NCI-H2171 treated with DMSO at 0.1 percent for 48 hours (cell line): ENCODE measurements at regions not wholly inside any gene's neighbourhood (a gene's known extent, or its start where the extent isn't known, plus 50 kb on each side); places are given as distances from the start of the nearest gene placed in this dataset.
"Not testable (repeated sequence)": the region's sequence is repeated elsewhere in the genome, so short reads cannot be mapped to it uniquely, and the experiment has no call there.

Experiments
- DNase-seq: peaks from one replicate; lab custom pipeline; 2025; lab: John Stamatoyannopoulos, UW

DNA sequence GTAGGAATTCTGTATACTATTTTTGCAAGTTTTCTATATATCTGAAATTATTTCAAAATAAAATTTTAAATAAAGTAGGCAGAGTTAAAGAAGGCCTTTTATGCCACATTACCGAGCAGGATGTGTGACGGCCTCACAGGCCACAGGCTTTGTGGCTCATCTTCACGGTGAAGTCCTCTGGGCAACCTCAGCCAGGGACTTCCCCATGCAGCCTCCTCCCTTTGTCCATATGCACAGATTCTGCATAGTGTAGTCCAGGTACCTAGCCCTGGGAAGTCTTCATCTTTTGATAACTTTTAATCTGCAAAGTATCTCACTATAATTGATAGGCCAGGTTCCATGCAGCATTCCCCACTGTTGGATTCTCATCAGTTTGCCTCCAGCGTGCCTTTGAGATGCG is 62.8 kb downstream of the ARHGAP11B start:
- not testable (repeated sequence) for DNase-seq

DNA sequence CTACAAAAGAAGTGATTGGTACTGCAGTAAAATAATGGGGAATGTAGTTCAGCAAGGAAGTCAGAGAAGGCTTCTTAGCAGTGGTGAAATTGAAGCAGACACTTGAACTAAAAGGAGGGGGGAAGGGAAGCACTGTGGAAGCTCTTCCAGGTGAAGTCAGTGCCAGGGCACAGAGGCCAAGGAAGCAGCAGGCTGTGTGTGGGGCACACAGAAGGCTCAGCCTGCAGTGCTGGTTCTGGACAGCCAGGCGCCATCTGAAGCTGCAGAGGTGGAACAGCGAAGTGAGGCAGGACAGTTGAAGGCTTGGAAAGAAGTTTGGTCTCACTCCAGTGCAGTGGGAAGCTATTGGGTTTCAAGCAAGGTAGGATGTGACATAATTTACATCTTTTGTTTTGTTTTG is 64.2 kb downstream of the ARHGAP11B start:
- not testable (repeated sequence) for DNase-seq

DNA sequence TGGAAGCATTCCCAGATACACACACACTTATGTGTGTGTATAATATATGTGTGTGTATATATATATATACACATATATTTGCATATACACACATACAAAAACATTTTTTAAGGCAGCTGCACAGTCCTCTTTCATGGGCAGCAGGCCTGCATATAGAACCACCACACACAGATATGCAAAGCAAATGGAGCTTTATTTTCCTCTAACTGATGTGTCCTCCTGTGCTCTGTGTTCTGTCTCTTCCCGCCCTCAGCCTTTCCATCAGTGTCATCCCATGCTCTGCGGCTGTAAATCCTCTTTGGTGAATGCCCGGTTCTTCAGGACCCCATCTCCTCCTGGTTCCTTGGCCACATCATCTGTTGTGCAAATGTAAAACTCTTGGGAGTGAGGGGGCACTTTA is 69.9 kb downstream of the ARHGAP11B start:
- not testable (repeated sequence) for DNase-seq

DNA sequence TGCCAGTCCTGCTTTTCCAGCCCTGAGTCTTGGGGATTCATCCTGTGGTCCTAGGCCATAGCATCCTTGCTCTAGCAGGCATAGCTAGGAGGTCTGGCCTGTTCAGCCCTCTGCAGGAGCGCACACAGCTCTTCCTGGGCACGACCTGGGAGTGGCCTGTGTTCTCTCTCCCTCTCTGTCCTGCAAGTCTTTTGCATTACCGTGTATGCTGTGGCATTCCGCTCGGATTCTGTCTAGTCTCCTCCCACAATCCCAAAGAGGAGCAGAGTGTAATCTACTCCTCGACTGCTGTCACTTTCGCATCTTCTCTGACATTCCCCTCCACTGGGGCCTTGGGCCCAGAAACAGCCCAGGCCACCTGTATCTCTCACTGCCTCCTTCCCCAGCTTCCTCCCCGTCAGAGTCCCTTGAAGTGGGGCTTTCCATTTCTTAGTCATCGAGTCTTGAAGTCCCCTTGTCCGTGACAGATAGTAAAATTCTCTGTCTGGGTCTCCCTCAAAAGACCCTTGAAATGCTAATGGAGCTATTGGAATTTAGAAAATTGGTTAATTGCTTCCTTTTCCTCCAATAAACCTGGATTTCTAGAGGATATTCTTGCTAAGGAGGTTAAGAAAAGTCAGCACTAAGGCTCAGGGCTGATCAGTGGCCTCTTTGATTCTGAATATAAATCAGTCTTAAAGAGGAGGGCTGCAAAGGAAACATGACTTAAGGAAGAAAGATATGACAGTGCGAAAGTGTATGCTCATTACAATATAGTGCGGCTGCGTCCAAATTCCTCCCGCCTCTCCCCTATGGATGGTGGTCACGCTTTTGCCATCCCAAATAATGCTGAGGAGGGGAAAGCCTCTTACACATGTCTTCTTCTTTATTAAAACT is 70.7 kb downstream of the ARHGAP11B start:
- not testable (repeated sequence) for DNase-seq

DNA sequence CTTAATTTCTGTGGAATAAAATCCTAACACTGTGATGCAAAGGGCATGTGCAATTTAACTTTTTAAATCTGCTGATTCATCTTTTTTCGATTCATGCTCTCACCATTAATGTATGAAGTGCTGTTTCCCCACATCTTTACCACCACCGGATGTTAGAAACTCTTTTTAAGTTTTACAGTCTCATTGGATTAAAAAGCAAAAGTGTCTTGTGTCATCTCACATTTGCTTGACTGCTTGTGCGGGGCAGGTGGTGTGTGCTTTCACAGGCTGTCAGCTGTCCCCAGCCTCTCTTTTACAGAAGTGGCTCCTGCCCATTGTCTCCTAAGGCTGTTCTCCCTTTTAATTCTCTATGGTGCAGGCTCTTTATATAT is 71.4 kb downstream of the ARHGAP11B start:
- not testable (repeated sequence) for DNase-seq

DNA sequence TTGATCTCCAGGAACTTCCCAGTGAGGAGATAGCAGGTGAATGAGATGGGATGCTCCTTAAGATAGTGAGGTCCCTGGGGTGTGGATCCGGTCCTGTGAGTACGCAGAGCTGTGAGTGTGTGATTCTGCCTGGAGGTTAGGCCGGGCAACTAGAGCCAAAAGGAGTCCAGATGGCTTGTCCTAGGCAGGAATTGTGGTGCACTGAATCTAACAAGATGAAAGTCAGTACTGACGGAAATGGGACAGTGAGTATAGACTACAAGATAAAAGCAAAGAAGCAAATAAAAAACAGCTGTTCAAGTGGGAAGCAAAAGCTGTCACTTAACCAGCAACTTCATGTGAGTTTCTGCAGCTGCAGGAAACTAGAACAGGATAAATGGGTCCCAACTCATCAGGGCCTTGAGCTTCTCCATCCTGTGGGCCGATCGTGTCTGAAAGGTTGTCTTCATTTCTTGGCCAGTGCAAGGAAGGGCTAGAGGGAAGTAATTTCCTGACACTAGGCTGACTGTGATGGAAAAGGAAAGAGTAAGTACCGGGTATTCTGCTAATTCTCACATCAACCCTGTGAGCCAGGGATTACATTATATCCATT is 74.2 kb downstream of the ARHGAP11B start:
- not testable (repeated sequence) for DNase-seq

DNA sequence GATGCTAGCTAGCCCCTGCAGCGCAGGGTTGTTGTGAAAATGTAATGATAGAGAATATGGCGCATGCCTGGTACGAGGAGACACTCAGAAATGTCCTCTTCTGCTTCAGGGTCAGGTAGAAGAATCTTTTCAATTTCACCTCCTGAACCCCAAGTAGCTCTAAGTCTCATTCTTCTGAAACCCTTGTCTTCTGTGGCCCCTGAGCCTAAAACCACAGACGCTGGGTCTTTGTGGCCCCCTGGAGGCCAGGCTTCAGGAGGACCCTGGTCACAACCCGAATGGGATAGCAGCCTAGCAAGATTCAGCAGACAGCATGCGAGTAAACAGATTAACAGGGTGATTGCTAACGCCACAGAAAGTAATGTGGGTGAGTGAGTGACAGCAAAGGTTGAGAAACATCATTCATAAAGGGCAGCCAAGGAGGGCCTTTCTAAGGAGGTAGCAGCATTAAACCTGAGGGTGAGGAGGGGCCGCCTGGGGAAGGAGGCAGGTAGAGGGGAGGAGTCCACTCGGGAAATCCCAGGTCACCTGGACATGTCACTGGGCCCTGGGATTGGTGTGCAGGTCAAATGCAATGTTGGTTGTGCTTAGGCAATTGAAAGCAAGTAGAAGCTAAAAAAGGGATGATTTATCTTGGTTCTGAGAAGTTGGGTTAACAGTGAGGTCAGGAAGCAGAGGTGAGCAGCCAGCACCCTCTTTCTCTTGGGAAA is 82.2 kb downstream of the ARHGAP11B start:
- not testable (repeated sequence) for DNase-seq

DNA sequence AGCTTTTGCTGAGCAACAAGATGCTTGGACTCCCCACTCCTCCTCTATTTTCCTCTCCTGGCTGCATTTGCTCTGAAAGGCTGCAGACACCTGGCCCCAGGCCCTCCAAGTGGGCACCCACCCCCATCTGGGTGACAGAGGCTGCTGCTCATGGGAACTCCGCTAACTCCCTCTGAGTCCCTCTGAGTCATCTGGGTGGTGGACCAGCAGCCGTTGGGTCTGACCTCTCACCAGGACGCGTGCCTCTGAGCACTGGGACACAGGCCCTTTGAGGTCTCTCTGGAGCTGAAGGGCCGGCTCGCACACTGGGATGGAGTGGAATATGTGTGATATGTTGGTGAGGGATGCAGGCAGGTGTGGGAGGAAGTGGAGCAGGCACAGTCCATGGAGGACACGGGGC is 82.9 kb downstream of the ARHGAP11B start:
- DNase-seq: not testable (repeated sequence)

DNA sequence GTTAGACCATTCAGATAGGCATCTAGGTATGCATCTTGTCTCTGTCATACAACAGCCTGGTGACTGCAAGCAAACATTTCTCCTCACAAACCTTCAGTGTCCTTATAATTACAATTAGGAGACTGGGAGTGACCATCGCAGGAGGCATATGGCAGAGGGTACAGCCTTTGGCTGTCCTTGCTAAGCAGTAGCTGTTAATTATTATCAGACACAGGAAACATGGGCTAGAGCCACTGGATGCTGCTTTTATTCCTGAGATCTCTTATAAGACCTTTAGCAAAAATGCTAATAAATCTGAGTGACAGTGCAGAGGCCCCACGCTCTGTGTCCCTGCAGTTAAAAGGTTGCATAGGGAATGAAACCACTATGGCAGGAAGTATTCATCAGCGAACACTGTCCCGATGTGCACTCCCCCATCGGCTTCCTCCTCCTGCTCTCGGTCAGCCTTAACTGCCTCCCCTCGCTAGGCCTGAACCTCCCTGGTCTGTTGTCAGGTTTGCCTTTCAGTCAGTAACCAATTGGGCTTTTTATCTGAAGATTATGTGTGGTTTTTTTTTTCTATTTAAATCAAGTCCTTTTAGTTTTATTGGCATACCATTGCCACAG is 92.2 kb downstream of the ARHGAP11B start:
- DNase-seq: not testable (repeated sequence)

DNA sequence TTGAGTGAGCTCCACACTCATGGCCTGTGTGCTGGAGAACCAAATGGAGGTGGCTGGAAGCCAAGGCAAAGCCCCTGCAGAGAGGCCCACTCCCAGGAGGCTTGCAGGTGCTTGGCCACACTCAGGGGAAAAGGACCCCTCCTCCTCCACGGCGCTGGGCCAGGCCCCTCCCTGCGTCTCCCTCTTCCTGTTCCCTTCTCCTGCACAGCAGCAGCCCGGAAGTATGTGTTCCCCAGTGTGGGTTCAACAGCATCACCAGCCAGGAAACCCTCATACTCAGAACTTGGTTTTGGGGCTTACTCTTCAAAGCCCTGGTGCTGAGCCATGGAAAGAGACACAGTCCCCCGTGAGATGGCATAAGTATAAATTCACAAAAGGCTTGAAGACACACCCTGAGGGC is 93.4 kb downstream of the ARHGAP11B start:
- not testable (repeated sequence) for DNase-seq

DNA sequence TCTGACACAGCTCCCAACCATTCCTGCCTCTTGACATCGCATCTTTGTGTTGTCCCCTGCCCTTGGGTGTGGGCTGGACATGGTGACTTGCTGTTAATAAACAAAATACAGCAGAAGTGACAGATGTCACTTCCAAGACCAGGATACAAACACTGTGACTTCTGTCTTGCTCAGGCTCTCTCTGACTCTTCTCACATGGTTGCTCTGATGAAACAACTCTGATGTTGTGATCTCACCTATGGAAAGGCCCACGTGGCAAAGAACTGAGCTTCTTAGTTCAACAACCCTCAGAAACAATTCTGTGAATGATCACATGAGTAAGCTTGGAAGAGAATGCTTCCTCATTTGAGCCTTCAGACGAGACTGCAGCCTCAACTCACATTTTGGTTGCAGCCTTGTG is 94.9 kb downstream of the ARHGAP11B start:
- DNase-seq: not testable (repeated sequence)

DNA sequence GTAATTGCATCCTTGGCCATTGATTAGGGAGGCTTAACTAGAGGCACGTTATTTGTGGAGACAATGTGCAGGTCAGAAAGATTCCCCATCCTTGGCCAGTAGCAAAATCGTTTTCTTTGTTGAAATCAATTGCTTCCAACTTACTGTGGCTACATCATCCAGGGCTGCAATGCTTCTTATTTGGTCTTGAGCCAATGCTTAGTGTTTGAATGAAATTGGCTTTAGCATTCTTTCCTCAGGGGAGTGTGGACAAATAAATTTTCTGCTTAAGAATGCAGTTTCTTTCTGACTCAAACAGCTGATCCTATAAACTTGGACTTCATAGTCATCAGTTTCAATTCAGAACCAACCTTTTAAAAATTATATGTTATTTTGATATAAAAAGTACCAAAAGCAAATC is 95.6 kb downstream of the ARHGAP11B start:
- DNase-seq: not testable (repeated sequence)

DNA sequence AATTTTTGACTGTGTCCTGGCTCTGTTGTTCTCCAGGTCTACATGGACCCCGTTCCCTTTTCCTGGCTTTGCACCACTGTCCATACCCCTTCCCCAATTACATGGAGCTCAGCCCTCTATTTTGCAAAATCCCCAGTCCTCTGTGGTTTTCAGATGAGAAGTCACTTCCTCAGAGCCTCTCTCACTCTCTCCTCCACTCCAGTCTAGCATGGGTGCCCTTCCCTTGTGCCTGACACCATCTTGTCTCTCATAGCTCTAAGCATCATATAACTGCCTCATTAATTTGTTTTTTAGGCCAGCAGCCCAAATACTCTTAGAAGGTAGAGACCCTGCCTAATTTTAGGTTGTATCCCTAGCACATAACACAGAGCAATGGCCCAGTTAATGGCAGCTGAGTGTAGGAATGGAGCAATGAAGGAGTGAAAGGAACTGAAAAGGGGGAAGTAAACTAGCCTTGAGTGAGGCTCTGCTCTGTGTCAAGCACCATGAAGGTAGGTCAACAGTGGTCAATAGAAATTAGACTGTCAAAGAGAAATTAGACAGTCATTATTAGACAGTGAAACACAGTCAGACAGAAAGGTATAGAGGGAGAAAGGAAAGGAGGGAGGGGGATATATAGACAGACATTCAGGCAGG is 97.7 kb downstream of the ARHGAP11B start:
- not testable (repeated sequence) for DNase-seq

DNA sequence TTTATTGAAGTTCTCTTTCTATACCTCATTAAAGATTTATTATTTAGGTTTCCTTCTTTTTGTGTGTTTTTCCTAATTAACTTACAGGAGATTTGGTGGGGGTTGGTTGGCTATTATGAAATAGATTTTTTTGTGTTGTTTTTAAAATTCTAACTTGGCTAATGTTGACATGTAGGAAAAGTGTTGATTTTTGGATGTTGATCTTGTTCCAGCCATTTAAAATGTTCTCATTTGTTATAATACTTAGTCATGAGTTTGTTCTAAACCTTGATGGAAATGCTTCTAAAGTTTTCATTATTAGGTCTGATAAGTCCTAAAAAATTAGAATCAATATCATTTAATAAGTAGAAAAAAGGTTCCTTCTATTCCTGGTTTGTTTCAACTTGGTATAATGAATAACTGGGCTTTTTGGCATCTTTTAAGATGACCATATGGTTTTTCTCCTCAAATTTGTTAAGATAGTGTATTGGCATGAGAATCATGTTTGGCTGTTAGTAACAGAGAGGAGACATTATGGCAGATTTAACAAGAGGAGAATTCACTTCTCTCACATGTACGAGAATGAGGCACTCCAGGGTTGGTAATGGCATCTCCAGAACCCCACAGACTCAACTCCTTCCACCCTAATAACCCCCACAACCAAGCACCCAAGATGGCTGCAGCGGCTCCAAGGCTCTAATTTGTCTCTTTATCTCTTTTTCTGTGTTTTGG is 104.1 kb downstream of the ARHGAP11B start:
- not testable (repeated sequence) for DNase-seq

DNA sequence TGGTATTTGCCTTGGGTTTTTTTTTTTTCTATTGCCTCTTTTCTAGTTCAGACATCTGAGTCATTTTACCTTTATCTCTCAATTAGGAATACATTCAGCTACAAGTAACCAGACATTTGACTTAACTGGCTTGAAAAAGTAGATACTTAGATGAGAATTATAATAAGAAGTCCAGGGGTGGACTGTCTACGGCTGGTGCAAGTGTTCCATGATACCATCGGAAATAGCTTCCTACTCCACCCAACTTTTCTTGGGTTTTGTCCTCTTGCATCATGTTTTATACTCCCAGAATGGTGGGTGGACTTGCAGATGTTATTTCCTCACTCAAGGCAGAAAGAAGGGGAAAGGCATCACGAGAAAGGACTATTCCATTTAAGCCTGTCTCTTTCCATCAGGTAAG is 104.7 kb downstream of the ARHGAP11B start:
- DNase-seq: not testable (repeated sequence)

DNA sequence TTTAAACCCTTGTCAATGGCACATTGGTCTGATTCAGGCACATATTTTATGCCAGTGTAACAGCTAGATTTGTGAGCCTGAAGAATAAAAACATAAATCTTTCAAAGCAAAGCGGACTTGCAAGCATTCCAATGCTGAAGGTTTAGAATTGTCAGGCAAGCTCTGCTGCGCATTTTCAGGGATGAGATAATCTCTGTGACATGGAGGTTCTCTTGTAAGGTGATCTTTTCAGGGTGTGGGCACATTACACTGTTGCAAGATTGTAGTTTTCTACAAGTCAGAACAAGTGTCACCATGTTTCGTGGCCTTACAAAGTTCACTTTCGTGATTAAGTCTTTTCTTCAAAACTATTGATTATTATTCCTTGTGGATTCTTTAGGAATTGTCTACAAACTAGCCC is 106.2 kb downstream of the ARHGAP11B start:
- DNase-seq: not testable (repeated sequence)

DNA sequence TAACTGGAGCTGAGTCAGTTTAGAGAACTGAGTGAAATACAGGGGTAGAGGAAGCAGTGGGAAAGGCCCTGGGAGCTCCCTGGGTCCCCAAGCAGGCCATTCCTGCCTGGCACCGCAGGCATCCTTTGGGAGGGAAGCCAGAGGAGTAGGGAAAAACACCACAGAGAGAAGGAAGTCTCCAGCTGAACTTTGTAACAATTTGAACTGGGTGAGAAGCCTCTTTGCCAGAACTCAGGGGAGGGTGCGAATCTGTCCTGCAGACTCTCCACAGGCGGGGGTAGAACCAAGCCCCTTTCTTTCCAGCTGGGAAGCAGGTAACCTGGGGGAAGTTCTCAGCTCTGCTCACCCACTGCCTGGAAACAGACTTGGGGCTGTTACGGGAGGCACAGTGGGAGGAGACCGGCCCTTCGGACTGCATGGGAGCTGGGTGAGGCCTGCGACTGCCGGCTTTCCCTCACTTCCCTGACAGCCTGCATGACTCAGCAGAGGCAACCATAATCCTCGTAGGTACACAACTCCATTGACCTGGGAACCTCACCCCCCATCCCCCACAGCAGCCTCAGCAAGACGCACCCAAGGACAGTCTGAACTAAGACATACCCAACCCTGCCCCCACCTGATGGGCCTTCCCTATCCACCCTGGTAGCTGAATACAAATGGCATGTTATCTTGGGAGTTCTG is 110.1 kb downstream of the ARHGAP11B start:
- DNase-seq: not testable (repeated sequence)

DNA sequence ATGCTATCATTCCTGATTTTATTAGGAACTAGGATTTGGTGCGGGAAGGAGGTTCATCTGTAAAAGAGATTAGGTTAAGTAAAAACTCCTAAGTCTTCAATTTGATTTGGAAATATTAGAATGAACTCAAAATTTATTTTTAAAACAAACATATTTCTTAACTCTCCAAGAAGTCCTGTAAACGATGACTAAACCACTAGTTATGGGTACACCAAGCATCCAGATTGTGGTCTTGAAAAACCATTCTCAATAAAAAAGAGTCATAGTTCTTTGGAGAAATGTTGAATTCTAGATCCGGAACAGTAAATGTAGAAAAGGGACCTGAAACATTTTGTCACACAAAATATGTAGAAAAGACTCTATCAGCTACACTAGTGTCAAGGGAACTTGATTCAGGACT is 116.9 kb downstream of the ARHGAP11B start:
- not testable (repeated sequence) for DNase-seq

DNA sequence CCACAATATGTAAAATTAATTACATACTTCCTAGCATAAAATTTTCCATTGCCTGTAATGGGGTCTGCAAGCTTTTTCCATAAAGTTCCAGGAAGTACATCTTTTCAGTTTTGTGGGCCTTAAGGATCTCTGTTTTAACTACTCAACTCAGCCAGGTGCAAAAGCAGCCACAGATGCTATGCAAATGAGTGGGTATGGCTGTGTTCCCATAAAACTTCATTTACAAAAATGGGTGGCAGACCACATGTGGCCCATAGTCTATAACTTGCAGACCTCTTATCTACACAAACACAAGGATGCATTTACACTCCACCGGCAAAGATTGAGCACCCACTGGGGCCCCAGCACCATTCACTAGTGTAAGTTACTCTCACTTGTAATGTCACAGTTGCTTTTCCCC is 123.1 kb downstream of the ARHGAP11B start:
- DNase-seq: not testable (repeated sequence)

DNA sequence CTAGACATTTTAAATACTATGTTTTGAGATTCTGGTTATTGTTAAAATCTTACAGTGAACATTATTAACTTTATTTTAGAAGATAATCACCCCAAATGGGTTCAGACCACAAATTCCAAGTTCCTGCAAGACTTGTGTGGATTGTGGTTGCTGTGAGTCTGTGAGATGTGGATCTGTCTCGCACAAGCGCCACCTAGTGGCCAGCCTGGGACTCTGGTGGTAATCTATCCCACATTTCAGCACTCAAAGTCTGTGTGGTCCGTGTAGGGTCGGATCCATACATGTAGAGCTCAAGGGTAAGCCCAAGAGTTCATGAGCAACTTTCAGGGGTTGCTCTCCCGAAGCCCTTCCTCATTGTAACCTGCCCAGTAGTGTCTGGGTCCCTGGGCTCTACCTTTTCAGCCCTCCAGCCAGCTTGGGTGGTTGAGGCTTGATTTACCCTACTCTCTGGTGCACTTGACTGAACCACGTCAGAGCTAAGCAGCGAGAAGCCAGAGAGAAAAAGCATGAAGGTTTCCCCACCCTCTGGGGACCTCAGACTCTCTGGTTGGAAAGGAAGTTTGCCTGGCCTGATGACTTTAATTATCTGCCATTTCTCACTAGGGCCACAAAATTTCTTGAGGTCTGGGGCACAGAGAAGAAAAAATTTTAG is 129.2 kb downstream of the ARHGAP11B start:
- not testable (repeated sequence) for DNase-seq
